ENCODE measurements at regions not wholly inside any gene's neighbourhood (a gene's known extent, or its start where the extent isn't known, plus 50 kb on each side); places are given as distances from the start of the nearest gene placed in this dataset.

- Histone ChIP-seq H3K36me3 (no peaks in the 10 kb centered on the region), H3K4me3 (no peak overlapping the region), H3K27me3 (no peaks in the 10 kb centered on the region), H3K27ac (no peak overlapping the region), H3K4me1 (no peaks in the 10 kb centered on the region), H3K9me3 (peaks cover 0 to 19% (median 0%) of the 10 kb centered on the region in 4 donors)
- no peak for TF ChIP-seq POLR2A (IDR thresholded peaks at IDR 0.05)
- TF ChIP-seq EP300 (IDR thresholded peaks at IDR 0.05): no peak
- TF ChIP-seq CTCF (IDR thresholded peaks at IDR 0.05): no peak
- WGBS, 2 donors: 91 to 92% methylated on average over 2 of the region's 2 CpGs
- no peak for DNase-seq (ENCODE audit: low spot score in 2 of 2)
Observed at GRCh38 chr3:72071624-72072023, 286.7 kb upstream of the PROK2 start.

- H3K9me3 ChIP-seq: peaks cover 0 to 2% (median 0%) of the 10 kb centered on the region in 4 donors
- DNase-seq (ENCODE audit: low spot score in 2 of 2): no peak
- no peak overlapping the region for H3K4me3 ChIP-seq
- no peaks in the 10 kb centered on the region for H3K27me3 ChIP-seq
- WGBS, 2 donors: 84 to 92% methylated on average over 6 of the region's 6 CpGs
- no peaks in the 10 kb centered on the region for H3K36me3 ChIP-seq
- H3K4me1 ChIP-seq: no peaks in the 10 kb centered on the region
- TF ChIP-seq CTCF (IDR thresholded peaks at IDR 0.05): no peak
- TF ChIP-seq POLR2A (IDR thresholded peaks at IDR 0.05): no peak
- TF ChIP-seq EP300 (IDR thresholded peaks at IDR 0.05): no peak
- H3K27ac ChIP-seq: no peak overlapping the region
Observed at GRCh38 chr3:72070005-72070404, 285.1 kb upstream of the PROK2 start.

- Histone ChIP-seq H3K4me1 (no peaks in the 10 kb centered on the region), H3K9me3 (peaks cover 0 to 4% (median 0%) of the 10 kb centered on the region in 4 donors), H3K4me3 (no peak overlapping the region), H3K27me3 (no peaks in the 10 kb centered on the region), H3K36me3 (no peaks in the 10 kb centered on the region), H3K27ac (no peak overlapping the region)
- TF ChIP-seq CTCF (IDR thresholded peaks at IDR 0.05) (no peak), EP300 (IDR thresholded peaks at IDR 0.05) (no peak), POLR2A (IDR thresholded peaks at IDR 0.05) (no peak)
- no peak for DNase-seq (ENCODE audit: low spot score in 2 of 2)
Observed at GRCh38 chr3:72069543-72069942, 284.6 kb upstream of the PROK2 start.

- 89 to 92% methylated on average over 1 of the region's 1 CpG for WGBS, 2 donors
Observed at GRCh38 chr3:72068621-72069020, 283.7 kb upstream of the PROK2 start.

GRCh38 chr3:72067721-72068120 lies 282.8 kb upstream of the PROK2 start:
- no peaks in the 10 kb centered on the region for H3K27me3 ChIP-seq
- 45 to 55% methylated on average over 1 of the region's 1 CpG for WGBS, 2 donors
- no peak for DNase-seq (ENCODE audit: low spot score in 2 of 2)
- H3K9me3 ChIP-seq: peaks cover 0 to 18% (median 0%) of the 10 kb centered on the region in 4 donors
- no peaks in the 10 kb centered on the region for H3K4me1 ChIP-seq
- TF ChIP-seq CTCF (IDR thresholded peaks at IDR 0.05) (no peak), EP300 (IDR thresholded peaks at IDR 0.05) (no peak), POLR2A (IDR thresholded peaks at IDR 0.05) (no peak)
- no peaks in the 10 kb centered on the region for H3K36me3 ChIP-seq
- H3K4me3 ChIP-seq: no peak overlapping the region
- H3K27ac ChIP-seq: no peak overlapping the region

More at GRCh38 chr3:72068621-72069020, 283.7 kb upstream of the PROK2 start:
- Histone ChIP-seq H3K27ac (no peak overlapping the region), H3K4me3 (no peak overlapping the region), H3K9me3 (peaks cover 0 to 11% (median 0%) of the 10 kb centered on the region in 4 donors), H3K4me1 (no peaks in the 10 kb centered on the region), H3K27me3 (no peaks in the 10 kb centered on the region), H3K36me3 (no peaks in the 10 kb centered on the region)
- TF ChIP-seq POLR2A (IDR thresholded peaks at IDR 0.05): no peak
- no peak for DNase-seq (ENCODE audit: low spot score in 2 of 2)
